Esophagus squamous epithelium (tissue), 5 donors: ENCODE measurements at regions not wholly inside any gene's neighbourhood (a gene's known extent, or its start where the extent isn't known, plus 50 kb on each side); places are given as distances from the start of the nearest gene placed in this dataset.

ENCODE experiments used
- DNase-seq: peaks from one replicate; lab custom pipeline; 2025; lab: John Stamatoyannopoulos, UW
- H3K27ac ChIP-seq, 4 donors: fragments of 200-600 bp; sonication (generic); one replicate each; pipeline ENCODE4 v1.5.1; 2016 to 2019; ENCODE audit warnings: mild to moderate bottlenecking in 1 of 4
- H3K27me3 ChIP-seq, 4 donors: fragments of 200-600 bp; sonication (generic); 1 replicate in 3 of 4; 2 replicates in 1 of 4; pipeline versions ENCODE4 v1.5.1 to v1.6.0; 2017 to 2021; ENCODE audit warnings: antibody characterized with exemption in 1 of 4
- H3K36me3 ChIP-seq, 3 donors: fragments of 200-600 bp; sonication (generic); one replicate each; pipeline ENCODE4 v1.5.1; 2016 to 2019
- H3K4me1 ChIP-seq, 3 donors: fragments of 200-600 bp; sonication (generic); one replicate each; pipeline ENCODE4 v1.5.1; 2017 to 2019
- H3K4me3 ChIP-seq, 4 donors: fragments of 200-600 bp; sonication (generic); 1 replicate in 3 of 4; 2 replicates in 1 of 4; pipeline ENCODE4 v1.5.1; 2016 to 2019; ENCODE audit warnings: mild to moderate bottlenecking in 2 of 4, moderate library complexity in 1 of 4
- H3K9me3 ChIP-seq, 3 donors: fragments of 200-600 bp; sonication (generic); one replicate each; pipeline ENCODE4 v1.5.1; 2016 to 2019
- CTCF ChIP-seq, 6 experiments: fragments of 450-650 bp in 4 of 6; fragments of 200-600 bp in 2 of 6; sonication (generic) in 2 of 6; IDR thresholded peaks; one replicate each; pipeline ENCODE4 v1.5.1; 2016 to 2019; ENCODE audit warnings: antibody characterized with exemption in 6 of 6, mild to moderate bottlenecking in 4 of 6, moderate library complexity in 4 of 6
- POLR2A ChIP-seq, 4 donors: fragments of 450-650 bp; IDR thresholded peaks; one replicate each; pipeline ENCODE4 v1.6.1; 2017; ENCODE audit warnings: antibody characterized with exemption in 4 of 4, mild to moderate bottlenecking in 4 of 4, moderate library complexity in 3 of 4
- WGBS, 2 donors: methylation state at CpG; one replicate each; pipeline ENCODE4 v1.1.5; 2018; 5-methylcytosine and 5-hydroxymethylcytosine counted together
- intact Hi-C: fragments of 100-400 bp; cut with DNase I; formaldehyde crosslinking; loops from one replicate; pipeline ENCODE4 v1.15.0; 2022
- donor health status: DM: yes; HTN: yes; CAD: no.

GRCh38 chr11:101727451-101727850 is 143.6 kb upstream of the TRPC6 start:
- intact Hi-C loops: no loop called here
- H3K4me3 ChIP-seq: no peak overlapping the region
- no peaks in the 10 kb centered on the region for H3K9me3 ChIP-seq
- no peaks in the 10 kb centered on the region for H3K27me3 ChIP-seq
- H3K4me1 ChIP-seq: peaks cover 0 to 5% (median 0%) of the 10 kb centered on the region in 3 donors
- DNase-seq: no peak
- H3K27ac ChIP-seq: no peak overlapping the region
- H3K36me3 ChIP-seq: no peaks in the 10 kb centered on the region
- 43 to 50% methylated on average over 3 of the region's 3 CpGs for WGBS, 2 donors
- TF ChIP-seq CTCF (IDR thresholded peaks at IDR 0.05) (no peak), POLR2A (IDR thresholded peaks at IDR 0.05) (no peak)

GRCh38 chr11:101726988-101727387 is 143.2 kb upstream of the TRPC6 start:
- 21 to 37% methylated on average over 1 of the region's 1 CpG for WGBS, 2 donors
- TF ChIP-seq POLR2A (IDR thresholded peaks at IDR 0.05) (no peak), CTCF (IDR thresholded peaks at IDR 0.05) (no peak)
- Histone ChIP-seq H3K36me3 (no peaks in the 10 kb centered on the region), H3K27ac (no peak overlapping the region), H3K9me3 (no peaks in the 10 kb centered on the region), H3K4me3 (no peak overlapping the region), H3K4me1 (peaks cover 0 to 8% (median 0%) of the 10 kb centered on the region in 3 donors), H3K27me3 (no peaks in the 10 kb centered on the region)
- no peak for DNase-seq
- intact Hi-C loops: no loop called here

- TF ChIP-seq POLR2A (IDR thresholded peaks at IDR 0.05): no peak
- no peak for TF ChIP-seq CTCF (IDR thresholded peaks at IDR 0.05)
- Histone ChIP-seq H3K36me3 (no peaks in the 10 kb centered on the region), H3K4me3 (no peak overlapping the region), H3K27me3 (no peaks in the 10 kb centered on the region), H3K27ac (no peak overlapping the region), H3K9me3 (no peaks in the 10 kb centered on the region), H3K4me1 (peaks cover 0 to 33% (median 9%) of the 10 kb centered on the region in 3 donors)
- WGBS, 2 donors: 33 to 38% methylated on average over 1 of the region's 1 CpG
- DNase-seq: no peak
- intact Hi-C loops: no loop called here
Observed at GRCh38 chr11:101723371-101723770, 139.6 kb upstream of the TRPC6 start.

- Histone ChIP-seq H3K4me1 (peaks cover 0 to 38% (median 9%) of the 10 kb centered on the region in 3 donors), H3K27me3 (no peaks in the 10 kb centered on the region), H3K27ac (peak overlapping the region in 3 of 4 donors; percentile 69 to 81 (median 76)), H3K9me3 (no peaks in the 10 kb centered on the region), H3K36me3 (no peaks in the 10 kb centered on the region), H3K4me3 (no peak overlapping the region)
- WGBS, 2 donors: 42 to 44% methylated on average over 5 of the region's 5 CpGs
- intact Hi-C loops: no loop called here
- TF ChIP-seq POLR2A (IDR thresholded peaks at IDR 0.05) (no peak), CTCF (IDR thresholded peaks at IDR 0.05) (no peak)
- no peak for DNase-seq
Observed at GRCh38 chr11:101721270-101721669, 137.5 kb upstream of the TRPC6 start.

GRCh38 chr11:101718402-101718801 is 134.6 kb upstream of the TRPC6 start:
- Histone ChIP-seq H3K4me1 (peaks cover 0 to 38% (median 9%) of the 10 kb centered on the region in 3 donors), H3K9me3 (no peaks in the 10 kb centered on the region), H3K27ac (no peak overlapping the region), H3K27me3 (no peaks in the 10 kb centered on the region), H3K36me3 (no peaks in the 10 kb centered on the region), H3K4me3 (no peak overlapping the region)
- 37 to 39% methylated on average over 4 of the region's 4 CpGs for WGBS, 2 donors
- DNase-seq: no peak
- TF ChIP-seq CTCF (IDR thresholded peaks at IDR 0.05) (no peak), POLR2A (IDR thresholded peaks at IDR 0.05) (no peak)
- intact Hi-C loops: no loop called here
